ENCODE measurements at regions not wholly inside any gene's neighbourhood (a gene's known extent, or its start where the extent isn't known, plus 50 kb on each side); places are given as distances from the start of the nearest gene placed in this dataset.

DNA sequence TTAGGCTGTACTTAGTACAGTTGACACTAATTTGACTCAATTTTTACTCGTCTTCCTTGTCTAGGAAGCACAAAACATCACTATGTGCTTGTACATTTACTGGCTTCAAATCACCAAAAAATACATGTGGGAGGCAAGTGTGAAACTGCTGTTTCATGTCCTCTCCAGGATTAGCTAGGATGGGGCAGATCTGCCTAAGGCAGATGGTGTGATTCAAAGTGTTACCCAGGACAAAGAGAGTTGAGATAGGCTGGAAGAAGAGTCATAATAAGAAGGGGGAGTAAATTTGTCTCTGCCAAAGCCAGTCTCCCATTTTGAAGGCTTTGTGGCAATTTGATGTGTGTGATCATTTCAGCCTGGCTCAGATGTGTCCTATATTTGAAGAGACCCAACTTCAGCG, 821.6 kb upstream of the ZEB2 start:
- TF ChIP-seq, protein P1, sequence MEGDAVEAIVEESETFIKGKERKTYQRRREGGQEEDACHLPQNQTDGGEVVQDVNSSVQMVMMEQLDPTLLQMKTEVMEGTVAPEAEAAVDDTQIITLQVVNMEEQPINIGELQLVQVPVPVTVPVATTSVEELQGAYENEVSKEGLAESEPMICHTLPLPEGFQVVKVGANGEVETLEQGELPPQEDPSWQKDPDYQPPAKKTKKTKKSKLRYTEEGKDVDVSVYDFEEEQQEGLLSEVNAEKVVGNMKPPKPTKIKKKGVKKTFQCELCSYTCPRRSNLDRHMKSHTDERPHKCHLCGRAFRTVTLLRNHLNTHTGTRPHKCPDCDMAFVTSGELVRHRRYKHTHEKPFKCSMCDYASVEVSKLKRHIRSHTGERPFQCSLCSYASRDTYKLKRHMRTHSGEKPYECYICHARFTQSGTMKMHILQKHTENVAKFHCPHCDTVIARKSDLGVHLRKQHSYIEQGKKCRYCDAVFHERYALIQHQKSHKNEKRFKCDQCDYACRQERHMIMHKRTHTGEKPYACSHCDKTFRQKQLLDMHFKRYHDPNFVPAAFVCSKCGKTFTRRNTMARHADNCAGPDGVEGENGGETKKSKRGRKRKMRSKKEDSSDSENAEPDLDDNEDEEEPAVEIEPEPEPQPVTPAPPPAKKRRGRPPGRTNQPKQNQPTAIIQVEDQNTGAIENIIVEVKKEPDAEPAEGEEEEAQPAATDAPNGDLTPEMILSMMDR (IDR thresholded peaks at IDR 0.05) = no peak
- TF ChIP-seq POLR2A (IDR thresholded peaks at IDR 0.05) = no peak
